Gastroesophageal sphincter (tissue), 4 donors: ENCODE measurements at regions not wholly inside any gene's neighbourhood (a gene's known extent, or its start where the extent isn't known, plus 50 kb on each side); places are given as distances from the start of the nearest gene placed in this dataset.

Source experiments
- ATAC-seq: fragments of 150-250 bp; one replicate; pipeline ENCODE4 v1.9.1; 2016; ENCODE audit warnings: mild to moderate bottlenecking, moderate library complexity
- H3K27ac ChIP-seq, 4 donors: fragments of 200-600 bp; sonication (generic) in 3 of 4; 1 replicate in 3 of 4; 2 replicates in 1 of 4; pipeline ENCODE4 v1.5.1; 2016 to 2019
- H3K27me3 ChIP-seq: fragments of 200-600 bp; sonication (generic); one replicate; pipeline ENCODE4 v1.5.1; 2019
- H3K36me3 ChIP-seq, 2 donors: fragments of 200-600 bp; sonication (generic); one replicate each; pipeline ENCODE4 v1.5.1; 2019; ENCODE audit warnings: control low read depth in 1 of 2
- H3K4me1 ChIP-seq, 3 donors: fragments of 200-600 bp; sonication (generic); 1 replicate in 2 of 3; 2 replicates in 1 of 3; pipeline ENCODE4 v1.5.1; 2016 to 2019; ENCODE audit warnings: control low read depth in 2 of 3
- H3K4me3 ChIP-seq, 2 donors: fragments of 200-600 bp; sonication (generic); one replicate each; pipeline ENCODE4 v1.5.1; 2019; ENCODE audit warnings: mild to moderate bottlenecking in 1 of 2, moderate library complexity in 1 of 2
- H3K9me3 ChIP-seq, 3 donors: fragments of 200-600 bp; sonication (generic); one replicate each; pipeline ENCODE4 v1.5.1; 2017 to 2019; ENCODE audit warnings: control low read depth in 2 of 3
- CTCF ChIP-seq, 4 experiments: fragments of 200-600 bp in 2 of 4; fragments of 450-650 bp in 2 of 4; sonication (generic) in 1 of 4; IDR thresholded peaks; one replicate each; pipeline ENCODE4 v1.5.1; 2017 to 2019; ENCODE audit warnings: antibody characterized with exemption in 4 of 4, mild to moderate bottlenecking in 2 of 4, moderate library complexity in 2 of 4
- EP300 ChIP-seq: sonication (generic); formaldehyde crosslinking; IDR thresholded peaks from one replicate; pipeline ENCODE4 v1.6.1; 2017; ENCODE audit warnings: antibody characterized with exemption, mild to moderate bottlenecking
- POLR2A ChIP-seq, 2 donors: fragments of 450-650 bp; IDR thresholded peaks; one replicate each; pipeline ENCODE4 v1.6.1; 2017; ENCODE audit warnings: antibody characterized with exemption in 2 of 2, mild to moderate bottlenecking in 2 of 2, moderate library complexity in 1 of 2
- POLR2AphosphoS5 ChIP-seq: sonication (generic); formaldehyde crosslinking; IDR thresholded peaks from one replicate; pipeline ENCODE4 v1.6.1; 2017; ENCODE audit warnings: antibody characterized with exemption
- WGBS, 2 donors: methylation state at CpG; one replicate each; pipeline ENCODE4 v1.1.5; 2018; ENCODE audit warnings: low coverage in 1 of 2; 5-methylcytosine and 5-hydroxymethylcytosine counted together

GRCh38 chr7:50860174-50860573, 77.5 kb upstream of the GRB10 start:
- H3K4me3 ChIP-seq: no peak overlapping the region
- no peak overlapping the region for H3K27ac ChIP-seq
- WGBS, 2 donors: 57 to 90% methylated on average over 1 to 2 of the region's 5 CpGs
- ATAC-seq: no peak
- peaks cover 16% of the 10 kb centered on the region for H3K27me3 ChIP-seq
- TF ChIP-seq POLR2A (IDR thresholded peaks at IDR 0.05) (no peak), POLR2AphosphoS5 (no peak), EP300 (no peak), CTCF (IDR thresholded peaks at IDR 0.05) (no peak)
- no peaks in the 10 kb centered on the region for H3K4me1 ChIP-seq
- H3K36me3 ChIP-seq: no peaks in the 10 kb centered on the region
- no peaks in the 10 kb centered on the region for H3K9me3 ChIP-seq

GRCh38 chr7:50858528-50859245, 76.0 kb upstream of the GRB10 start:
- Histone ChIP-seq H3K27ac (no peak overlapping the region), H3K4me3 (no peak overlapping the region), H3K4me1 (no peaks in the 10 kb centered on the region), H3K36me3 (no peaks in the 10 kb centered on the region), H3K27me3 (peaks cover 16% of the 10 kb centered on the region), H3K9me3 (no peaks in the 10 kb centered on the region)
- WGBS, 2 donors: no CpG with 5 or more reads among the region's 4 CpGs
- TF ChIP-seq POLR2AphosphoS5 (no peak), CTCF (IDR thresholded peaks at IDR 0.05) (no peak), POLR2A (IDR thresholded peaks at IDR 0.05) (no peak), EP300 (no peak)
- no peak for ATAC-seq

- TF ChIP-seq CTCF (IDR thresholded peaks at IDR 0.05): no peak
- TF ChIP-seq EP300: no peak
- TF ChIP-seq POLR2A (IDR thresholded peaks at IDR 0.05): no peak
- TF ChIP-seq POLR2AphosphoS5: no peak
- no peak overlapping the region for H3K27ac ChIP-seq
- ATAC-seq: no peak
- no peak overlapping the region for H3K4me3 ChIP-seq
- H3K9me3 ChIP-seq: no peaks in the 10 kb centered on the region
- H3K4me1 ChIP-seq: no peaks in the 10 kb centered on the region
- H3K27me3 ChIP-seq: peaks cover 16% of the 10 kb centered on the region
- no peaks in the 10 kb centered on the region for H3K36me3 ChIP-seq
- WGBS, 2 donors: 79 to 80% methylated on average over 2 to 5 of the region's 6 CpGs
These were observed 75.3 kb upstream of the GRB10 start for GRCh38 chr7:50857804-50858489.

DNA sequence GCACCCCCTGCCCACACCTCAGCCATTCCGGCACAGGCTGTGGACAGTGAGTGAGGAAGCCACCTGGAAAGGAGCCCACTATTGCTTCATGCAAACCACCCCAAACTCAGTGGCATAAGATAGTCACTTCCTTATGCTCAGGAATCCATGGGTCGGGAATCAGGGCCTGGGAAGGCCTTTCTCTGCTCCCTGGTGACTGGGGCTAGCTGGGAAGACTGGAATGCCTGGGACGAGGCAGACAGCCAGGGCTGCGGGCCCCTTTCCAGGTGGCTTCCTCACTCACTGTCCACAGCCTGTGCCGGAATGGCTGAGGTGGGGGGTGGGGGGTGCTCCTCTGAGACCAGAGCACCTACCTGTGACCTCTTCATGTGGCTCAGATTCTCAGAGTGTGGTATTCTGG, 74.1 kb upstream of the GRB10 start:
- TF ChIP-seq POLR2A (IDR thresholded peaks at IDR 0.05): no peak
- TF ChIP-seq POLR2AphosphoS5: no peak
- no peak for TF ChIP-seq CTCF (IDR thresholded peaks at IDR 0.05)
- no peak for TF ChIP-seq EP300
- no peak overlapping the region for H3K4me3 ChIP-seq
- no CpG with 5 or more reads among the region's 5 CpGs for WGBS, 2 donors
- H3K9me3 ChIP-seq: no peaks in the 10 kb centered on the region
- H3K27me3 ChIP-seq: peaks cover 16% of the 10 kb centered on the region
- ATAC-seq: no peak
- no peaks in the 10 kb centered on the region for H3K36me3 ChIP-seq
- H3K27ac ChIP-seq: no peak overlapping the region
- no peaks in the 10 kb centered on the region for H3K4me1 ChIP-seq

DNA sequence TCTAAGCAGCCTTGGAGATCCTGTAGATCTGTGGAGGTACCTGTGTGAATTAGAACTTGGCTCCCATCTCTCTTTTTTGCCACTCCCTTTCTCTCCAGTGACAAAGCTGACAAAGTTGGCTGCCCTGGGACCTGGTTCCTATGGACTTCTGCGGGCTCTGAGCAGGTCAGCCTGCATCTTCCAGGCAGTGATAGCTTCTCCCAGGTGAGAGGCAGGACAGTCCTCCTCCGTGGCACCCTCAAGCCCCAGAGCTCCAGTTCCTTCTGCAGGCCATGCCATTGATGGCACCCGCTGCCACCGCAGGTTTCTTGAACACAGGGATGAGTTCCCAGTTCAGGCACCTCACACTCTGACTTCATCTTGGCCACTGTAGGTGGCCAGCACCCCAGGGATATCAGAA, 73.5 kb upstream of the GRB10 start:
- Histone ChIP-seq H3K36me3 (no peaks in the 10 kb centered on the region), H3K4me3 (no peak overlapping the region), H3K9me3 (no peaks in the 10 kb centered on the region), H3K27me3 (peaks cover 16% of the 10 kb centered on the region), H3K27ac (no peak overlapping the region), H3K4me1 (no peaks in the 10 kb centered on the region)
- ATAC-seq: no peak
- TF ChIP-seq EP300 (no peak), POLR2A (IDR thresholded peaks at IDR 0.05) (no peak), POLR2AphosphoS5 (no peak), CTCF (IDR thresholded peaks at IDR 0.05) (no peak)
- WGBS, 2 donors: no CpG with 5 or more reads among the region's 4 CpGs
